PC-9 (cell line): ENCODE measurements at regions not wholly inside any gene's neighbourhood (a gene's known extent, or its start where the extent isn't known, plus 50 kb on each side); places are given as distances from the start of the nearest gene placed in this dataset.

Experiments used
- CTCF ChIP-seq: fragments of 200-600 bp; sonication (generic); conservative IDR thresholded peaks from 2 replicates; pipeline ENCODE4 v1.6.1; 2017; ENCODE audit warnings: mixed run types, antibody characterized with exemption, mild to moderate bottlenecking, moderate library complexity
- EZH2 ChIP-seq: fragments of 200-600 bp; sonication (generic); IDR thresholded peaks from 2 replicates; pipeline ENCODE4 v1.8.0; 2017; ENCODE audit warnings: antibody characterized with exemption, low read depth

- TF ChIP-seq CTCF (no peak), EZH2 (no peak)
Measured at GRCh38 chr6:917296-917695, 224.4 kb upstream of the EXOC2 start.
